Calu3 (cell line): ENCODE measurements at regions not wholly inside any gene's neighbourhood (a gene's known extent, or its start where the extent isn't known, plus 50 kb on each side); places are given as distances from the start of the nearest gene placed in this dataset.

Source experiments
- BruUV-seq: library from RNA; stranded (reverse); fragments of 400-500 nt; replicated peaks from 2 replicates; lab custom pipeline; 2021; lab: Mats Ljungman, UMichigan
- CTCF ChIA-PET: fragments of 300-600 bp; sonication (Branson Sonifier 250); formaldehyde crosslinking; loops from one replicate; lab custom pipeline; 2022; ENCODE audit warnings: antibody characterized with exemption; lab: Charles Lee
- DNase-seq: peaks from one replicate; pipeline ENCODE4 v3.0.0; 2022
- H3K27ac Mint-ChIP-seq: one replicate; pipeline ENCODE4 v1.8.0; 2022; ENCODE audit warnings: mixed read lengths; ENCODE audit not compliant: unreplicated experiment
- H3K27me3 Mint-ChIP-seq: one replicate; pipeline ENCODE4 v1.8.0; 2022; ENCODE audit warnings: mixed read lengths; ENCODE audit not compliant: unreplicated experiment
- H3K36me3 Mint-ChIP-seq: one replicate; pipeline ENCODE4 v1.8.0; 2022; ENCODE audit warnings: mild to moderate bottlenecking, moderate library complexity, mixed read lengths; ENCODE audit not compliant: insufficient read depth, unreplicated experiment
- H3K4me1 Mint-ChIP-seq: one replicate; pipeline ENCODE4 v1.8.0; 2022; ENCODE audit warnings: mild to moderate bottlenecking, low read depth, mixed read lengths; ENCODE audit not compliant: unreplicated experiment
- H3K4me3 Mint-ChIP-seq: one replicate; pipeline ENCODE4 v1.8.0; 2022; ENCODE audit warnings: mild to moderate bottlenecking, low read depth, moderate library complexity, mixed read lengths; ENCODE audit not compliant: unreplicated experiment
- H3K9me3 Mint-ChIP-seq: one replicate; pipeline ENCODE4 v1.8.0; 2022; ENCODE audit warnings: low read depth, mixed read lengths; ENCODE audit not compliant: unreplicated experiment
- intact Hi-C: fragments of 100-400 bp; cut with micrococcal nuclease; formaldehyde crosslinking; loops from one replicate; pipeline ENCODE4 v1.10.0; 2022; ENCODE audit not compliant: unreplicated experiment
- TF ChIP-seq, protein P1 (sequence below): fragments of 200-600 bp; IDR thresholded peaks from one replicate; pipeline ENCODE4 v1.8.0; 2022; ENCODE audit warnings: antibody characterized with exemption; ENCODE audit not compliant: unreplicated experiment

DNA sequence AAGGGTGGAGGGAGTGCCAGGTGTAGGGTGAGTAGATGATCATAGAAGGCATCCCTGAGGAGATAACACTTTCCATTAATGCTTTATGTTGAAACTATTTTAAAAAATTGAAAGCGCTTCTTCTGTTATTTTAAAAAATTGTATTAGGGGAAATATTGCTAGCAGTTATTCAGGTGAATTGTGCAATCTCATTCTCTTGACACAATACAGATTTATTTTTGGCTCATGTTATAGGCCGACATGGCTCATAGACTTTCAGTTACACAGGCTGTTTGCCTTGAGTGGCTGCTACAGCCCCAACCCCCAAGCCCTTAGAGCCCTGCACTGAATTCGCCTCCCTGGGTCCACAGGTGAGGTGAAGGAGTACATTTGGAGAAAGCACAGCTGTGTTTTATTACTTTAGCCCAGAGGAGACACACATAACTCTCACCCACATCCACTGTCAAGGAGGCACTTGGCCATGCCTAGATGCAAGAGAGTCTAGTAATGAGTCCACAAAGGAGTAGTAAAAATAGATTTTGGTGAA is 228.2 kb downstream of the RFPL4B start:
- no TSS peak for BruUV-seq
- no peak overlapping the region for H3K27ac Mint-ChIP-seq
- CTCF ChIA-PET = no interaction called here
- no peaks in the 10 kb centered on the region for H3K36me3 Mint-ChIP-seq
- no peak overlapping the region for H3K4me3 Mint-ChIP-seq
- H3K4me1 Mint-ChIP-seq = no peaks in the 10 kb centered on the region
- no peaks in the 10 kb centered on the region for H3K27me3 Mint-ChIP-seq
- TF ChIP-seq, protein P1, sequence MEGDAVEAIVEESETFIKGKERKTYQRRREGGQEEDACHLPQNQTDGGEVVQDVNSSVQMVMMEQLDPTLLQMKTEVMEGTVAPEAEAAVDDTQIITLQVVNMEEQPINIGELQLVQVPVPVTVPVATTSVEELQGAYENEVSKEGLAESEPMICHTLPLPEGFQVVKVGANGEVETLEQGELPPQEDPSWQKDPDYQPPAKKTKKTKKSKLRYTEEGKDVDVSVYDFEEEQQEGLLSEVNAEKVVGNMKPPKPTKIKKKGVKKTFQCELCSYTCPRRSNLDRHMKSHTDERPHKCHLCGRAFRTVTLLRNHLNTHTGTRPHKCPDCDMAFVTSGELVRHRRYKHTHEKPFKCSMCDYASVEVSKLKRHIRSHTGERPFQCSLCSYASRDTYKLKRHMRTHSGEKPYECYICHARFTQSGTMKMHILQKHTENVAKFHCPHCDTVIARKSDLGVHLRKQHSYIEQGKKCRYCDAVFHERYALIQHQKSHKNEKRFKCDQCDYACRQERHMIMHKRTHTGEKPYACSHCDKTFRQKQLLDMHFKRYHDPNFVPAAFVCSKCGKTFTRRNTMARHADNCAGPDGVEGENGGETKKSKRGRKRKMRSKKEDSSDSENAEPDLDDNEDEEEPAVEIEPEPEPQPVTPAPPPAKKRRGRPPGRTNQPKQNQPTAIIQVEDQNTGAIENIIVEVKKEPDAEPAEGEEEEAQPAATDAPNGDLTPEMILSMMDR = no peak
- no peak for DNase-seq
- intact Hi-C loops = no loop called here
- no peaks in the 10 kb centered on the region for H3K9me3 Mint-ChIP-seq

DNA sequence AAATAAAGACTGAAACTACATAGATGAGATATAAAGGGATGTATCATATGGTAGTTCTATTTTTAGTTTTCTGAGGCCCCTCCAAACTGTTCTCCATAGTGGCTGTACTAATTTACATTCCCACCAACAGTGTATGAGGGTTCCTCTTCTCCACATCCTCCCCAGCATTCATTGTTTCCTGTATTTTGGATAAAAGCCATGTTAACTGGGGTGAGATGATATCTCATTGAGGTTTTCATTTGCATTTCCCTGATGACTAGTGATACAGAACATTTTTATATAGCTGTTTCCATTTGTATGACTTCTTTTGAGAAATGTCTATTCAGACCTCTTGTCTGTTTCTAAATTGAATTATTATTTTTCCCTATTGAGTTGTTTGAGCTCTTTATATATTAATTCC is 229.3 kb downstream of the RFPL4B start:
- Mint-ChIP-seq H3K27ac (no peak overlapping the region), H3K36me3 (no peaks in the 10 kb centered on the region), H3K9me3 (no peaks in the 10 kb centered on the region), H3K27me3 (no peaks in the 10 kb centered on the region), H3K4me1 (no peaks in the 10 kb centered on the region), H3K4me3 (no peak overlapping the region)
- intact Hi-C loops = no loop called here
- CTCF ChIA-PET = no interaction called here
- no peak for DNase-seq
- no TSS peak for BruUV-seq
- TF ChIP-seq, protein P1 = no peak

DNA sequence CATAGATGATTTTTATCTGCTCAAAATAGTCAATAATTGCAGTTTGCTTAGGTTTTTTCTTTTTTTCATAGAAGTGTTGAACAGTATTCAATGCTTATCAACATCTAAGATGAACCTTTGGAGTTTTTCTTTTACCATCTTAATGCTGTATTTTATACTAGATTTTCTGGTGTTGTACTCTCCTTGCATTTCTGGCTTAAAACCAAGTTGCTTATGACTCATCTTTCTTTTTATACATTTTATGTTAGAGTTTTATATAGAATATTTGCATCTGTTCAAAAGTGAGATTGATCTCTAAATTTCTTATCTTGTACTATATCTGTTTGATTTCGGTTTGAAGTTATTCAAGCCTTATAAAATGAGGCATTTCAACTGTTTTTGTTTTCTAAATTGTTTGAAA is 232.5 kb downstream of the RFPL4B start:
- Mint-ChIP-seq H3K4me3 (no peak overlapping the region), H3K4me1 (no peaks in the 10 kb centered on the region), H3K27ac (no peak overlapping the region), H3K36me3 (no peaks in the 10 kb centered on the region), H3K9me3 (no peaks in the 10 kb centered on the region), H3K27me3 (no peaks in the 10 kb centered on the region)
- DNase-seq = no peak
- CTCF ChIA-PET = interaction anchor here (0.7 kb wide), 1 partner anchor 656 kb away, joined by 3 read pairs; no protein-coding TSS in a partner anchor
- intact Hi-C loops = no loop called here
- TF ChIP-seq, protein P1 = no peak
- no TSS peak for BruUV-seq

DNA sequence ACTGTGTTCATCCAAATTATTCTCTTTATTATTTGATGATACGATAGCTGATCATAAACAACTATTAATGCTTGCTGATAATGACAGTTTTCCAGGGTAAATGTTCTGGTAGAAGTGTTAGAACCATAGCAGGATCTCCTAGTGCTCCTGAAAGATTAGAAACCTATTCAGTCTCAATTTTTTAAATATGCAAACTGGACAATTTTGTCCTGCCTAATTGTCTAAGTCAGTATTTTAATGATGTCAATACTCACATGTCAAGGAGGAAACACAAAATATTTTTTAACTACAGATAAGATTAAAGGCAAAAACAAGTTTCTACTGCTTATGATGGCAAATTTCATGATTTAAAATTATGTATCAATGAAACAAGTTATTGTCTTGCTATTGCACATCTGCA is 233.9 kb downstream of the RFPL4B start:
- CTCF ChIA-PET = no interaction called here
- DNase-seq = no peak
- Mint-ChIP-seq H3K27ac (no peak overlapping the region), H3K4me3 (no peak overlapping the region), H3K9me3 (peaks cover 2% of the 10 kb centered on the region), H3K36me3 (no peaks in the 10 kb centered on the region), H3K4me1 (no peaks in the 10 kb centered on the region), H3K27me3 (no peaks in the 10 kb centered on the region)
- BruUV-seq = no TSS peak
- intact Hi-C loops = no loop called here
- TF ChIP-seq, protein P1 = no peak
